ENCODE measurements at regions not wholly inside any gene's neighbourhood (a gene's known extent, or its start where the extent isn't known, plus 50 kb on each side); places are given as distances from the start of the nearest gene placed in this dataset.

- ChIA-PET POLR2A (ENCODE audit: low non-redundant PET) (no interaction called here), CTCF (no interaction called here)
- no peak for DNase-seq (ENCODE audit: low spot score)
Observed at GRCh38 chr12:91373086-91373485, 190.5 kb upstream of the DCN start.

DNA sequence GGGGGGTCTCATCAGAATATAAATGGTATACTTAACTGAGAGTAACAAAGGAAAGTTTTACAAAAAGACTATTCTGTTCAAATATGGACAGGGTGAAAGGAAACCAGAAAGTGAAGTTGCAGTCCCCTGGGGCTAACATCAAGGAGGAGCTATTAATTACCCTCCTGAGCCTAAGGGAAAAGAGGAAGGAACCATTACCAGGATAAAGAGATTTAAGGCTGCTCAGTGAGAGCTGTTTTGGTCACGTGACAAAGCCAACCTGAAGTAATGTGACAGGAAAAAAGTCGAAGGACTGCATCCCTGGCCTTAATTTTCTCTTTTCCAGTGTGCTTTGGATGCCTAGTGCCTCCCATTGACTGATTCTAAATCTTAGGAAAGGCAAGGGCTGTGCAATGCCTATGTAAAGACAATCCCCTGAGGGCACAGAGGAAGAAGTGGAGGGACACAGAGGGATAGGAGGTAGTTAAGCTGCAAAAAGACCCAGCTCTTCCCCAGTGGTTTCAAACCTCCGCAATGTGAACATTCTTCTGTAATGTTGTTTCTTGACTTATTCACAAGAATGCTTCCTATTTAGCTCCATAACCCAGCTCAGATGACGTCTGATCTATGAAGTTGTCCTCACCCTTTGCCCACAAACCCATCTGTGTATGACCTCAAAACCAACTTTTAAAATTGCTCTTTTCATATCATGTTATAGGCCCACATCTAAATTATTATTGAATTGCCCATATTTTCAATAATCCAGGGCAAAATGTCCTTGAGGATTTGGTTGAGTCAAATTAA lies 187.7 kb upstream of the DCN start:
- ChIA-PET CTCF (no interaction called here), POLR2A (ENCODE audit: low non-redundant PET) (interaction anchor here (0.6 kb wide), 1 partner anchor 1798 kb away, joined by 4 read pairs; no protein-coding TSS in a partner anchor)
- H3K4me3 ChIP-seq (ENCODE audit: low read depth, low read length, poor library complexity, severe bottlenecking) = no peak overlapping the region
- no peak overlapping the region for H3K27ac ChIP-seq (ENCODE audit: low read depth, low read length, poor library complexity, severe bottlenecking)
- no TSS peak for BruUV-seq (replicated peaks)
- no peaks in the 10 kb centered on the region for H3K4me1 ChIP-seq (ENCODE audit: insufficient read depth, low read length, poor library complexity, severe bottlenecking)
- H3K36me3 ChIP-seq (ENCODE audit: insufficient read depth, low read length, poor library complexity, severe bottlenecking) = no peaks in the 10 kb centered on the region
- no peaks in the 10 kb centered on the region for H3K27me3 ChIP-seq (replicated peaks; ENCODE audit: insufficient read depth, low read depth, low read length, poor library complexity)
- TF ChIP-seq CTCF (conservative IDR thresholded peaks at IDR 0.05; ENCODE audit: low read depth, low read length) = no peak
- no peak for TF ChIP-seq EZH2 (IDR thresholded peaks at IDR 0.05; ENCODE audit: borderline replicate concordance, low read depth, low read length, poor library complexity, severe bottlenecking)
- intact Hi-C loops (cut with micrococcal nuclease; ENCODE audit: unreplicated experiment) = no loop called here
- H3K9me3 ChIP-seq (ENCODE audit: low read depth, low read length, poor library complexity, severe bottlenecking) = no peaks in the 10 kb centered on the region
- DNase-seq (ENCODE audit: low spot score) = peak; percentile 37

More at GRCh38 chr12:91373086-91373485, 190.5 kb upstream of the DCN start:
- no peak for TF ChIP-seq CTCF (conservative IDR thresholded peaks at IDR 0.05; ENCODE audit: low read depth, low read length)
- TF ChIP-seq EZH2 (IDR thresholded peaks at IDR 0.05; ENCODE audit: borderline replicate concordance, low read depth, low read length, poor library complexity, severe bottlenecking) = no peak
- intact Hi-C loops (cut with micrococcal nuclease; ENCODE audit: unreplicated experiment) = no loop called here
- H3K4me1 ChIP-seq (ENCODE audit: insufficient read depth, low read length, poor library complexity, severe bottlenecking) = no peaks in the 10 kb centered on the region
- H3K36me3 ChIP-seq (ENCODE audit: insufficient read depth, low read length, poor library complexity, severe bottlenecking) = no peaks in the 10 kb centered on the region
- H3K27me3 ChIP-seq (replicated peaks; ENCODE audit: insufficient read depth, low read depth, low read length, poor library complexity) = peaks cover under 1% of the 10 kb centered on the region
- H3K9me3 ChIP-seq (ENCODE audit: low read depth, low read length, poor library complexity, severe bottlenecking) = no peaks in the 10 kb centered on the region
- no TSS peak for BruUV-seq (replicated peaks)
- H3K27ac ChIP-seq (ENCODE audit: low read depth, low read length, poor library complexity, severe bottlenecking) = no peak overlapping the region
- H3K4me3 ChIP-seq (ENCODE audit: low read depth, low read length, poor library complexity, severe bottlenecking) = no peak overlapping the region

- CTCF ChIA-PET = no interaction called here
Observed at GRCh38 chr12:91368613-91369012, 186.0 kb upstream of the DCN start.

More at GRCh38 chr12:91368613-91369012, 186.0 kb upstream of the DCN start:
- BruUV-seq (replicated peaks) = no TSS peak
- H3K4me3 ChIP-seq (ENCODE audit: low read depth, low read length, poor library complexity, severe bottlenecking) = no peak overlapping the region
- POLR2A ChIA-PET (ENCODE audit: low non-redundant PET) = no interaction called here
- intact Hi-C loops (cut with micrococcal nuclease; ENCODE audit: unreplicated experiment) = no loop called here
- no peaks in the 10 kb centered on the region for H3K9me3 ChIP-seq (ENCODE audit: low read depth, low read length, poor library complexity, severe bottlenecking)
- H3K27ac ChIP-seq (ENCODE audit: low read depth, low read length, poor library complexity, severe bottlenecking) = no peak overlapping the region
- H3K4me1 ChIP-seq (ENCODE audit: insufficient read depth, low read length, poor library complexity, severe bottlenecking) = no peaks in the 10 kb centered on the region
- no peaks in the 10 kb centered on the region for H3K36me3 ChIP-seq (ENCODE audit: insufficient read depth, low read length, poor library complexity, severe bottlenecking)
- no peaks in the 10 kb centered on the region for H3K27me3 ChIP-seq (replicated peaks; ENCODE audit: insufficient read depth, low read depth, low read length, poor library complexity)
- DNase-seq (ENCODE audit: low spot score) = no peak
- TF ChIP-seq EZH2 (IDR thresholded peaks at IDR 0.05; ENCODE audit: borderline replicate concordance, low read depth, low read length, poor library complexity, severe bottlenecking) = no peak
- no peak for TF ChIP-seq CTCF (conservative IDR thresholded peaks at IDR 0.05; ENCODE audit: low read depth, low read length)

All from A673 (cell line).